Stomach (tissue), 4 donors: ENCODE measurements at regions not wholly inside any gene's neighbourhood (a gene's known extent, or its start where the extent isn't known, plus 50 kb on each side); places are given as distances from the start of the nearest gene placed in this dataset.

Experiments
- EP300 ChIP-seq: sonication (generic); formaldehyde crosslinking; IDR thresholded peaks from one replicate; pipeline ENCODE4 v1.6.1; 2017; ENCODE audit warnings: antibody characterized with exemption
- POLR2A ChIP-seq, 4 donors: fragments of 450-650 bp; IDR thresholded peaks; one replicate each; pipeline ENCODE4 v1.6.1; 2016; ENCODE audit warnings: antibody characterized with exemption in 4 of 4, control low read depth in 2 of 4, mild to moderate bottlenecking in 1 of 4, moderate library complexity in 1 of 4
- POLR2AphosphoS5 ChIP-seq, 3 donors: sonication (generic); formaldehyde crosslinking; IDR thresholded peaks; one replicate each; pipeline ENCODE4 v1.6.1; 2016; ENCODE audit warnings: antibody characterized with exemption in 3 of 3
- TF ChIP-seq, protein P1 (sequence below), 7 experiments: fragments of 450-650 bp in 4 of 7; fragments of 200-600 bp in 3 of 7; sonication (generic) in 3 of 7; IDR thresholded peaks; one replicate each; pipeline ENCODE4 v1.5.1; 2016 to 2019; ENCODE audit warnings: antibody characterized with exemption in 7 of 7, control low read depth in 2 of 7, mild to moderate bottlenecking in 1 of 7

DNA sequence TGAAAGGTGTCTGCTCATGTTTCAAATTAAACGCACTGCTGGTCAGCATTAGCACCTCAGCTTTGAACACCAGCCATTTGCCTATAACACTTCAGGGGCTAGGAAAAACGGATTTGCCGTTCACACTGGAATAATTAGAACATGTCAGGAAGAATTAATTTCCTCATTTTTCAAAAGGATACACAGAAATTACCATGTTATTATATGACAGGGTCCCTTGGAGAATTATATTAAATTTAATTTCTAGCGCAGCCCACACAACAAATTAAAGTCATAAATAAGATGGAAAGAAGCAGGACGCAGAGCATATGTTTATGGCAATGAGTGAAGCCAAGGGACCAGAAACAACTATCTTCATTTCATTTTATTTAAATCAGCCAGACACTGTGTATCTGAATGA, 83.8 kb upstream of the SOX6 start:
- TF ChIP-seq, protein P1, sequence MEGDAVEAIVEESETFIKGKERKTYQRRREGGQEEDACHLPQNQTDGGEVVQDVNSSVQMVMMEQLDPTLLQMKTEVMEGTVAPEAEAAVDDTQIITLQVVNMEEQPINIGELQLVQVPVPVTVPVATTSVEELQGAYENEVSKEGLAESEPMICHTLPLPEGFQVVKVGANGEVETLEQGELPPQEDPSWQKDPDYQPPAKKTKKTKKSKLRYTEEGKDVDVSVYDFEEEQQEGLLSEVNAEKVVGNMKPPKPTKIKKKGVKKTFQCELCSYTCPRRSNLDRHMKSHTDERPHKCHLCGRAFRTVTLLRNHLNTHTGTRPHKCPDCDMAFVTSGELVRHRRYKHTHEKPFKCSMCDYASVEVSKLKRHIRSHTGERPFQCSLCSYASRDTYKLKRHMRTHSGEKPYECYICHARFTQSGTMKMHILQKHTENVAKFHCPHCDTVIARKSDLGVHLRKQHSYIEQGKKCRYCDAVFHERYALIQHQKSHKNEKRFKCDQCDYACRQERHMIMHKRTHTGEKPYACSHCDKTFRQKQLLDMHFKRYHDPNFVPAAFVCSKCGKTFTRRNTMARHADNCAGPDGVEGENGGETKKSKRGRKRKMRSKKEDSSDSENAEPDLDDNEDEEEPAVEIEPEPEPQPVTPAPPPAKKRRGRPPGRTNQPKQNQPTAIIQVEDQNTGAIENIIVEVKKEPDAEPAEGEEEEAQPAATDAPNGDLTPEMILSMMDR (IDR thresholded peaks at IDR 0.05): no peak
- TF ChIP-seq POLR2AphosphoS5 (IDR thresholded peaks at IDR 0.05) (no peak), POLR2A (IDR thresholded peaks at IDR 0.05) (no peak), EP300 (no peak)
